ENCODE measurements at regions not wholly inside any gene's neighbourhood (a gene's known extent, or its start where the extent isn't known, plus 50 kb on each side); places are given as distances from the start of the nearest gene placed in this dataset.

GRCh38 chr17:71188811-71189492 lies 931.9 kb upstream of the SOX9 start:
- TF ChIP-seq CTCF (IDR thresholded peaks at IDR 0.05; ENCODE audit: poor library complexity) (no peak), EZH2phosphoT487 (IDR thresholded peaks at IDR 0.05; ENCODE audit: low read depth, severe bottlenecking, unreplicated experiment) (no peak), EZH2 (IDR thresholded peaks at IDR 0.05; ENCODE audit: borderline replicate concordance) (no peak)

All from hepatocyte (in vitro differentiated cells).